ENCODE measurements at regions not wholly inside any gene's neighbourhood (a gene's known extent, or its start where the extent isn't known, plus 50 kb on each side); places are given as distances from the start of the nearest gene placed in this dataset.

DNA sequence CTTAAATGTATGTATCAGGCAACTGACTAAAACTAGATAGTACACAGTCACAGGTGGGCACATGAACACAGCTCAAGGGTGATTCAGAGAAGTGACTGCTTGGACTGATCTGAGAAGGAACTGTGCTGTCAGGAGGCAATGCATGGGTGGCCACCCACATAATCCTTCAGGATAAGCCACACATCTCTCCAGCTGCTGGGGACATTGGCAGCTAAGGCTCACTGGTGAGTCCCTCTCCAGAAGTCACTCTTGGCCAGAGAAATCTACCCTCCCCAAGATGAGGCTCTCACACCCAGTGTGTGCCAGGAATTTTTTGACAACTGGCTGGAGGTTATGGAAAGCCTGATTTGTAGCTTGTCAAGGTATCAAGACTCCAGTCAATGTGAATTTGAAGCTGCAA, 302.4 kb upstream of the NEBL start:
- TF ChIP-seq, protein P1, sequence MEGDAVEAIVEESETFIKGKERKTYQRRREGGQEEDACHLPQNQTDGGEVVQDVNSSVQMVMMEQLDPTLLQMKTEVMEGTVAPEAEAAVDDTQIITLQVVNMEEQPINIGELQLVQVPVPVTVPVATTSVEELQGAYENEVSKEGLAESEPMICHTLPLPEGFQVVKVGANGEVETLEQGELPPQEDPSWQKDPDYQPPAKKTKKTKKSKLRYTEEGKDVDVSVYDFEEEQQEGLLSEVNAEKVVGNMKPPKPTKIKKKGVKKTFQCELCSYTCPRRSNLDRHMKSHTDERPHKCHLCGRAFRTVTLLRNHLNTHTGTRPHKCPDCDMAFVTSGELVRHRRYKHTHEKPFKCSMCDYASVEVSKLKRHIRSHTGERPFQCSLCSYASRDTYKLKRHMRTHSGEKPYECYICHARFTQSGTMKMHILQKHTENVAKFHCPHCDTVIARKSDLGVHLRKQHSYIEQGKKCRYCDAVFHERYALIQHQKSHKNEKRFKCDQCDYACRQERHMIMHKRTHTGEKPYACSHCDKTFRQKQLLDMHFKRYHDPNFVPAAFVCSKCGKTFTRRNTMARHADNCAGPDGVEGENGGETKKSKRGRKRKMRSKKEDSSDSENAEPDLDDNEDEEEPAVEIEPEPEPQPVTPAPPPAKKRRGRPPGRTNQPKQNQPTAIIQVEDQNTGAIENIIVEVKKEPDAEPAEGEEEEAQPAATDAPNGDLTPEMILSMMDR (conservative IDR thresholded peaks at IDR 0.05) = no peak
- no peak for TF ChIP-seq EZH2 (IDR thresholded peaks at IDR 0.05; ENCODE audit: low read depth)
